Muscle of leg (tissue), 3 donors: ENCODE measurements at regions not wholly inside any gene's neighbourhood (a gene's known extent, or its start where the extent isn't known, plus 50 kb on each side); places are given as distances from the start of the nearest gene placed in this dataset.

Source experiments
- DNase-seq: peaks from one replicate; pipeline ENCODE4 v3.0.0; 2013
- H3K27ac ChIP-seq: one replicate; pipeline ENCODE4 v1.5.1; 2013; ENCODE audit warnings: mild to moderate bottlenecking, low read length, control low read depth
- H3K27me3 ChIP-seq: one replicate; pipeline ENCODE4 v1.6.1; 2013; ENCODE audit warnings: low read length; ENCODE audit not compliant: control insufficient read depth, insufficient read depth
- H3K36me3 ChIP-seq: one replicate; pipeline ENCODE4 v1.6.1; 2013; ENCODE audit warnings: low read length; ENCODE audit not compliant: control insufficient read depth, insufficient read depth
- H3K4me1 ChIP-seq: one replicate; pipeline ENCODE4 v1.6.1; 2013; ENCODE audit warnings: low read length; ENCODE audit not compliant: control insufficient read depth, insufficient read depth
- H3K4me3 ChIP-seq: one replicate; pipeline ENCODE4 v1.5.1; 2013; ENCODE audit warnings: low read length, control low read depth
- H3K9me3 ChIP-seq: replicated peaks from 2 replicates; pipeline ENCODE4 v1.6.1; 2013; ENCODE audit warnings: low read depth, low read length; ENCODE audit not compliant: control insufficient read depth
- WGBS: methylation state at CpG from one replicate; pipeline ENCODE4 v1.1.5; 2013; ENCODE audit warnings: missing lambda C conversion rate; ENCODE audit not compliant: insufficient coverage; 5-methylcytosine and 5-hydroxymethylcytosine counted together

- H3K36me3 ChIP-seq = no peaks in the 10 kb centered on the region
- H3K9me3 ChIP-seq = no peaks in the 10 kb centered on the region
- WGBS = 80% methylated on average over 5 of the region's 11 CpGs
- no peak for DNase-seq
- H3K27ac ChIP-seq = no peak overlapping the region
- H3K4me3 ChIP-seq = no peak overlapping the region
- no peaks in the 10 kb centered on the region for H3K4me1 ChIP-seq
- H3K27me3 ChIP-seq = no peaks in the 10 kb centered on the region
These were observed 96.1 kb upstream of the IRX2 start for GRCh38 chr5:2847608-2848007.

GRCh38 chr5:2841208-2841607 lies 89.7 kb upstream of the IRX2 start:
- 75% methylated on average over 3 of the region's 5 CpGs for WGBS
- no peak for DNase-seq
- Histone ChIP-seq H3K27me3 (no peaks in the 10 kb centered on the region), H3K27ac (no peak overlapping the region), H3K4me3 (no peak overlapping the region), H3K4me1 (no peaks in the 10 kb centered on the region), H3K36me3 (no peaks in the 10 kb centered on the region), H3K9me3 (no peaks in the 10 kb centered on the region)

GRCh38 chr5:2840372-2840915 lies 89.0 kb upstream of the IRX2 start:
- peak; percentile 30 for DNase-seq
- Histone ChIP-seq H3K4me3 (no peak overlapping the region), H3K9me3 (no peaks in the 10 kb centered on the region), H3K4me1 (no peaks in the 10 kb centered on the region), H3K27me3 (no peaks in the 10 kb centered on the region), H3K36me3 (no peaks in the 10 kb centered on the region), H3K27ac (no peak overlapping the region)
- WGBS = 30% methylated on average over 3 of the region's 10 CpGs

- Histone ChIP-seq H3K27me3 (peaks cover 5% of the 10 kb centered on the region), H3K9me3 (no peaks in the 10 kb centered on the region), H3K4me1 (no peaks in the 10 kb centered on the region), H3K36me3 (no peaks in the 10 kb centered on the region), H3K4me3 (no peak overlapping the region), H3K27ac (no peak overlapping the region)
- WGBS = 83% methylated on average over 1 of the region's 5 CpGs
- no peak for DNase-seq
These were observed 84.7 kb upstream of the IRX2 start for GRCh38 chr5:2836133-2836532.

- Histone ChIP-seq H3K4me3 (no peak overlapping the region), H3K27me3 (peaks cover 7% of the 10 kb centered on the region), H3K36me3 (no peaks in the 10 kb centered on the region), H3K27ac (no peak overlapping the region), H3K9me3 (no peaks in the 10 kb centered on the region), H3K4me1 (no peaks in the 10 kb centered on the region)
- 9% methylated on average over 5 of the region's 11 CpGs for WGBS
- peak; percentile 4 for DNase-seq
These were observed 82.1 kb upstream of the IRX2 start for GRCh38 chr5:2833556-2833955.

- no peaks in the 10 kb centered on the region for H3K36me3 ChIP-seq
- no peaks in the 10 kb centered on the region for H3K9me3 ChIP-seq
- no peak for DNase-seq
- H3K4me3 ChIP-seq = no peak overlapping the region
- 68% methylated on average over 3 of the region's 4 CpGs for WGBS
- H3K4me1 ChIP-seq = no peaks in the 10 kb centered on the region
- peaks cover 7% of the 10 kb centered on the region for H3K27me3 ChIP-seq
- no peak overlapping the region for H3K27ac ChIP-seq
These were observed 80.9 kb upstream of the IRX2 start for GRCh38 chr5:2832394-2832793.

GRCh38 chr5:2829239-2829638 lies 77.8 kb upstream of the IRX2 start:
- WGBS = no CpG with 5 or more reads among the region's 4 CpGs
- H3K27me3 ChIP-seq = peaks cover 5% of the 10 kb centered on the region
- H3K4me3 ChIP-seq = no peak overlapping the region
- no peak overlapping the region for H3K27ac ChIP-seq
- no peak for DNase-seq
- no peaks in the 10 kb centered on the region for H3K4me1 ChIP-seq
- H3K9me3 ChIP-seq = no peaks in the 10 kb centered on the region
- H3K36me3 ChIP-seq = no peaks in the 10 kb centered on the region

- Histone ChIP-seq H3K36me3 (no peaks in the 10 kb centered on the region), H3K27ac (no peak overlapping the region), H3K4me1 (no peaks in the 10 kb centered on the region), H3K9me3 (no peaks in the 10 kb centered on the region), H3K4me3 (no peak overlapping the region), H3K27me3 (no peaks in the 10 kb centered on the region)
- WGBS = 82% methylated on average over 6 of the region's 7 CpGs
- no peak for DNase-seq
These were observed 67.5 kb upstream of the IRX2 start for GRCh38 chr5:2818936-2819335.

GRCh38 chr5:2817031-2817603 lies 65.6 kb upstream of the IRX2 start:
- H3K4me1 ChIP-seq = no peaks in the 10 kb centered on the region
- no peak overlapping the region for H3K27ac ChIP-seq
- DNase-seq = no peak
- no peaks in the 10 kb centered on the region for H3K27me3 ChIP-seq
- 75% methylated on average over 2 of the region's 5 CpGs for WGBS
- no peaks in the 10 kb centered on the region for H3K9me3 ChIP-seq
- no peaks in the 10 kb centered on the region for H3K36me3 ChIP-seq
- no peak overlapping the region for H3K4me3 ChIP-seq

GRCh38 chr5:2813678-2814077 lies 62.2 kb upstream of the IRX2 start:
- Histone ChIP-seq H3K36me3 (no peaks in the 10 kb centered on the region), H3K27ac (no peak overlapping the region), H3K9me3 (no peaks in the 10 kb centered on the region), H3K4me1 (no peaks in the 10 kb centered on the region), H3K4me3 (no peak overlapping the region), H3K27me3 (no peaks in the 10 kb centered on the region)
- WGBS = 44% methylated on average over 3 of the region's 9 CpGs
- DNase-seq = no peak

- Histone ChIP-seq H3K27ac (no peak overlapping the region), H3K9me3 (no peaks in the 10 kb centered on the region), H3K36me3 (no peaks in the 10 kb centered on the region), H3K4me1 (no peaks in the 10 kb centered on the region), H3K4me3 (no peak overlapping the region), H3K27me3 (no peaks in the 10 kb centered on the region)
- no CpG with 5 or more reads among the region's 3 CpGs for WGBS
- no peak for DNase-seq
These were observed 59.2 kb upstream of the IRX2 start for GRCh38 chr5:2810644-2811043.
